Activated CD4-positive, alpha-beta T cell treated with anti-CD3 and anti-CD28 coated beads, Interleukin-2, Interleukin-6, amounts not matched to agents 100 ng/mL and 50 ng/mL, durations not matched to agents 16 hours and 8 hours (primary cell): ENCODE measurements at regions not wholly inside any gene's neighbourhood (a gene's known extent, or its start where the extent isn't known, plus 50 kb on each side); places are given as distances from the start of the nearest gene placed in this dataset.
A peak's percentile ranks its signal among the peaks of the same experiment; 100 is the strongest.
"Not testable (repeated sequence)": the region's sequence is repeated elsewhere in the genome, so short reads cannot be mapped to it uniquely, and the experiment has no call there.

Experiments used
- DNase-seq: peaks from one replicate; pipeline ENCODE4 v3.0.0-alpha.2; 2020

DNA sequence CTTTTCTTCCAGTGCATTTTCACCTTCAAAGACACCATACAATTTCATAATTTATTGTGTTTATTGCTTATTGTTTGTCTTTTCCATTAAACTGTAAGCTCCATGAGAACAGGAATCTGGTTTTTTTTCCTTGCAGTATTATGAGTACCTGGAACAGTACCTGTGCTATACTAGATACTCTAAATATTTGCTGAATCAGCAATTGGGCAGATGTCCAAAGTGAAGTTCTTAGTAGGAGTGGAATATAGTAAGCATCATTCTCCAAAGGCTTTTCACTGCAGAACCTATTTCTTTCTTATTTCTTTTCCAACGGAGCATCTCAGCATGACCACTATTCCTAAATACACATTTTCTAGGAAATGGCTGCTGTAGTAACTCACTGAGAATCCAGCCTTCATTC, 269.0 kb upstream of the CCL2 start:
- no peak for DNase-seq

DNA sequence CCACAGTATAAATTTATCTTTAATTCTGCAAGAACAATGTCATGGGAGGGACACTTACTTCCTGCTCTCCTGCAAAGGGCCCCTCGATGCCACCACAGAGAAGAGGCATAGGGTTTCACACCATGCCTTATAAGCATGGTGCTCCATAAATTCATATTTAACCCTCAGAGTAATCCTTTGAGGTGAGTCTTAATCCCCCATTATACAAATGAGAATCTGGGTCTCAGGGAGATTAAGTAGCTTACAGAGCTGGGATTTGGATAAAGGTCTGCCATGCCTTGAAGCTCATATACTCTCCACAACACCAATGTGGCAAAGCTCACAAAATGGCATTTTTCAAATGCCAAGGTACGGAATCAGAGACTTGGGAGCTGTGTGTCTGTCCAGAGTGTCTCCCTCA, 268.5 kb upstream of the CCL2 start:
- DNase-seq: no peak

DNA sequence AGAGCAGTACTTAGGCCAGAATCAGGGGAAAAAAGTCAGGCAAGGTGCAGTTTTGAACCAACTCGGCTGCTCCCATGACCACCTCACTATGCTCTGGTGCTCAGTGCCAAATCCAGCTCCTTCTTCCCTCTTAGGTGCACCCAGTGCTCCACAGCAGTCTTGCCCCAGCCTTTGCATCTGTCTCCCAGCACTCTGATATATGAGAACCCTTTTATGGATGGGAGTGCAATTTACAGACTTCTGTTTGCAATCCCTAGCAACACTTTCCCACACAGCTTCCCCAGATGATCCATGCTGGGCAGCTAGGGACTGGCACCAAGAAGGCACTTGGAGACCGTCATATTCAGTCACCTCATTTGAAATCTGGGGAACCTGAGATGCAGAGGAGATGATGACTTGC, 267.9 kb upstream of the CCL2 start:
- no peak for DNase-seq

DNA sequence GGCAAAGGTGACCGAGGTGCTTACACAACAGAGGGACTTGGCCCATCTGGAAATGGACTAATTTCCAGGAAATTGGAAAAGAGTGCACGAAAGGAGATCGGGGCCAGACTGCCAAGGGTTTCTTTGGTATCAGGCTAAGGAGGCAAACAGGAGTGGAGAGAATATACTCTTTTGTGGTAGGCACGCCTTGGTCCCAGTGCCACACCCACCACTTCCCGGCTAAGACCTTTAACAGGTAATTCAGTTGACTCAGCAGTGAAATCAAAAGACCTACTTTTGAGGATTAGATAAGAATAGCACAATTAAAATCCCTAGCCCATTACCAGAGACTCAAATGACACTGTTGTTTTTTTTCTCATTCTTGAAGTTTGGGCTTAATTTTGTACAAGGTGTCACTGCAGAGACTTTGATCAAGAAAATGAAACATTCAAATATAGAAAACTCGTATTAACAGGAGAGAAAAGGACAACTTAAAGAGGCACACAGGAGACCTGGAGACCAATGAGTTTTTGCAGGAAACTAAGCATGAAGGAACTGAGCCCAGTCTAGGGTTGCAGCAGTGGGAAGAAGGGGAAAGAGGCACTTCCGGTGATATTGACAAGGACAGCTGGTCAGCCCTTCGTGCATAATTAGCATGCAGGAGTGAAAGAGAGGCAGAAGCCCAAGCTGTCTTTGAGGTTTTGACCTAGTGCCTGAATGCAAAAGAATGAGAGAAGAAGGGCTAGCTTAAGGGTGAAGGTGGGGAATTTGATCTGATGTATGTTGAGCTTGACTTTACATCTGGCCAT, 265.5 kb upstream of the CCL2 start:
- DNase-seq: no peak

DNA sequence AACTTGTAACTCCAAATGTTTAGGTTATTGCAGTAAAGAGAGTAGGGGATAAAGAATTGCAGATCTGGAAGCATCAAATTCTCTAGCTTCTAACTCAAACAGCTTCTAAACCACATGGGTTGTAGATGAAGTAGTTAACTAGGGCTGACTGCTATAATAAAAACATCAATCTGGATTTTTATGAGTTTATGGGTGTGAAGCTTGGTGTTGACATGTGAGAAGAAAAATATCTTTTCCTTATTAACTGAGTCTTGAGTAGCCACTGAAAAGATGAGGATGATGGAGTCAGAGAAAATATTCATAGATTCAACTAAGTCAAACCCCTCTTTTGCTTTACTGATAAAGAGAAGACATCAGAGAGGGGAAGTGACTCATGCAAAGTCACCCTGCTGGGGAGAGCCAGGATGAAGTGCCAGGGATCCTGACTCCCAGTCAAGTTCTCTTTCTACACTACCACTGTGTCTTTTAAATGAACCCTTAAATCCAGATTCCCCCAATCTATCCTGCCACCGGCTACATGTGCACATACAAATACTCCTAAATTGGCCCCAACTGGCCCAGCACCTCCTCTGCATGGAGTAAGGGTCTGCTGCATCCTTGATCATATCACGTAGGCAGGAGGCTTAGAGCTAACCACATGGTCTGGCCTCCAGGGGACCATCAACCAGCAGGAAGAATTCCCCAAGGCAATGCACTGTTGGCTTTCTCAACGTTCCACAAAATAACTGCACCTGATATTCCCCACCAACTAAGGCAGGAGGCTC, 264.0 kb upstream of the CCL2 start:
- no peak for DNase-seq

DNA sequence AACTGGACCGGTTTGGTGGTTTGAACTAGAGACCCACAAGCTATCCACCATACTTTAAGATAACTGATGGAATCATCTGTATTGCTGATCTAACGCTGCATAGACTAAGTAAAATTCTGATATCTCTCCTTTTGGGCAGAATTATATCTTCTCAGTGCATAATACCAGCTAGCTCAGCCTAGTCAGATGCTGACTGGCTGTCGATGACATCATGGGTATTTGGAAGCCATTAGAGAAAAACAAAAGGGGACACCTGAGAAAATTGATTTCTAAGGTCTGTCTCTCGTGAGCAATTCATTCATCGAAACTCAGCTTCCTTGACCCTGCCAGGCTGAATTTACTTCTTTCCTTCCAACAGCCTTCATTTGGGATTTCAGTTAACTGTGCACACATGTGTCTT, 263.0 kb upstream of the CCL2 start:
- no peak for DNase-seq

DNA sequence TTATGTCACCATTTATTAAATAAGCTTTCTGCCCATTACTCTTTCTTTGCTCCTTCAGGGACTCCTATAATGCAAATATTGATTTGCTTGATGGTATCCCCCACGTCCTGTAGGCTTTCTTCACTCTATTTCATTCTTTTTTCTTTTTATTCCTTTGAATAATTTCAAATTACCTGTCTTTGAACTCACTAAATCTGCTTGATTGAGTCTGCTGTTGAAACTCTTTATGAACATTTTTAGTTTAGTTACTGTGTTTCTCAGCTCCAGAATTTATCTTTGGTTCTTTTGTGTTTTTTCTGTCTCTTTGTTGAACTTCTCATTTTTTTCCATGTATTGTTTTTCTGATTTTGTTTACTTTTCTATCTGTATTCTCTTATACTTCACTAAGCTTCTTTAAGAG, 254.4 kb upstream of the CCL2 start:
- no peak for DNase-seq

DNA sequence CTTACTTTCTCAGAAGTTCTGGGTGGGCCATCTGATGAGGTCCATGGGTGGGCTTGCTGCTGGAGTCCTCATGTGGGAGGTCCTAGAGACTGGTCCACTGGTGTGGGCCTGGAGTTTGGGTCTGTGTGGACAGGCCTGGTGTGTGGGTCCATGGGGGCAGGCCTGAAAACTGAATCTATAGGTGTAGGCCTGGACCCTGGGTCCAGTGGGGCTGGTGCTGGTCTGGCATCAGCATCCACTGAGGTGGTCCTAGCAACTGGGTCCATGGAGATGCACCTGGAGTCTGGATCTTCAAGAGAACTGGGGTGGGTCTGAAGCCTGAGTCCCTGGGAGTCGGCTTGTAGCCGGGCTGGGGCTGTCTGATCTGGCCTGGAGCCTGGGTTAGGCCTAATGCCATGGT, 253.8 kb upstream of the CCL2 start:
- DNase-seq: no peak

DNA sequence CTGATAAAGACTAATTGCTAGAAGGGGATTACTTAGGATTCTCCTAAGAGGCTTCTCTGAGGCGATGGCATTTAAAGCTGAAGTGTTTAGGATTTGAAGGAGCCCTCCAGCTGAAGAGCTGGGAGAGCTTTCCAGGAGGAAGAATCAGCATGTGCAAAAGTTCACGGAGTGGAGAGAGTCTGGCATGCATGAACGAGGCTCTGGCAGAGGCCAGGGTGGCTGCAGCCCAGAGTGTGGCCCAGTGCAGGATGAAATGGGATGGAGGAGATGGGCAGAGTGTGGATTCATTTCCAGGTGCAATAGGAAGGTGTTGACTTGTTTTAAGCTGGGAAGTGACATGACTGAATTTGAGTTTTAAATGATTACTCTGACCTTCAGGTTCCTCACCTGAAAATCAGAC, 249.0 kb upstream of the CCL2 start:
- DNase-seq: no peak

DNA sequence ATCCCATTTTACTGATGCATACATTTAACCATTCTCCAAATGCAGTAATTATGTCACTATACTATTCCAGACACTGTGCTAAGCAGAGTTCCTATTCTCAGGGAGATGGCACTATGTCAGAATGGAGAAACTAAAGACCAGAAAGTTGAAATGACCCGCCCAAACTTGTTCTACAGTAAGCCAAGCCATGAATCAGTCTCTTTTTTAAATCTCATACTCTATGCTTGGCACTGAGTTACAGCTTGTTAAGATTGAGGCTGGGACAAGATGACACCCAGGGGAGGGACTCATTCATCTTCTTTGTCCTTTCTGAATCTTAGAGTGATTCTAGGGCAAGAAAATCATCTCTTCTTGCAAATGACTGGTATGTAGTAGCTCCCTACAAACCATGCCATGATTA, 247.0 kb upstream of the CCL2 start:
- no peak for DNase-seq

DNA sequence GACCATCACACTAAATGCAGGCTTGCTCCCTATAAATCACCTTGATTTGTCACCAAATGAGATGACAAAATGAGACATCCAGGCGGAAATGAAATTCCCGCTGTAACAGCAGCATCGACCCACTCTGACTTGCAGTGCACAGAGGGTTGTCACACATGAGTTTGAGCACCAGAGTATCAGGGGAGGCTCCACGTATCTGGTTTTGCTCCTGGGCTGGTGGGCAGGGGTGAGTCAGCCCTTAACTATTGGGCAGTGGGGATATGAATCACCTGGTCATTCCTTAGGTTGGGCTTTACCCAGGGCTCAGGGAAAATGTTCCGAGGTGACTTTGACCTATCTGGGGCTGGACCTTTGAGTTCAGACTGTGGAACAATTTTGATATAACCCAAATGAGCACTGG, 245.2 kb upstream of the CCL2 start:
- no peak for DNase-seq

DNA sequence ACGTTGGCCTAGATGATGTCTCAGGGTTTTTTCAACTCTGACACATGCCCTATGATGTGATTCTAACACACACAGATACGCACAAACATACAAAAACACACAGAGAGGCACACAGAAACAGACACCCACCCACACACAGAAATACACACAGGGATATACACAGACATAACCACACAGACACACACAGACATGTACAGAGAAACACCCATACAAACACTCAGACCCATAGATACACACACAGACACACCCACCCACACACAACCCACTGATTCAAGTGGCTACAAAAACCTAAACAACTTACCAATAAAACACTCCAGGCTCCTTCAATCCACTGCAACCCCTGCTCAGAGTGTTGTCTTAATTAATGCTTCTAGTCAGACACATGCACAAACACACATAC, 244.6 kb upstream of the CCL2 start:
- DNase-seq: no peak

DNA sequence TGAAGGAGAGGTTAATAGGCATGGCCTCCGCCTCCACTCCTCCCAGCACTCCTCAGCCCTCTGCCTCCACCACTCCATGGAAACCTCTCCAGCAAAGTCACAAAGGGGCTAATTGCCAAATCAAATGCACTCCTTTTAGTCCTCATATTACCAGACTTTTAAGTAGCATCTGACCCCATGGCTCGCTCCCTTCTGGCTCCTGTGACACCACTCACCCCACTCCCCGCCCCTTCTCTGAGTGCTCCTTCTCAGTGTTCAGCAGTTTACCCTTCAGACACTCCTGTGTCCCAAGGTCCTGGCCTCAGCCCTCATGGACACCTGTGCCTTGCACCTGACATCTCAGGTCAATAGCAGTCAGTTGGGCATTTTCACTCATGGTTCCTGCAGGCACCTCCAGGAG, 243.5 kb upstream of the CCL2 start:
- no peak for DNase-seq

DNA sequence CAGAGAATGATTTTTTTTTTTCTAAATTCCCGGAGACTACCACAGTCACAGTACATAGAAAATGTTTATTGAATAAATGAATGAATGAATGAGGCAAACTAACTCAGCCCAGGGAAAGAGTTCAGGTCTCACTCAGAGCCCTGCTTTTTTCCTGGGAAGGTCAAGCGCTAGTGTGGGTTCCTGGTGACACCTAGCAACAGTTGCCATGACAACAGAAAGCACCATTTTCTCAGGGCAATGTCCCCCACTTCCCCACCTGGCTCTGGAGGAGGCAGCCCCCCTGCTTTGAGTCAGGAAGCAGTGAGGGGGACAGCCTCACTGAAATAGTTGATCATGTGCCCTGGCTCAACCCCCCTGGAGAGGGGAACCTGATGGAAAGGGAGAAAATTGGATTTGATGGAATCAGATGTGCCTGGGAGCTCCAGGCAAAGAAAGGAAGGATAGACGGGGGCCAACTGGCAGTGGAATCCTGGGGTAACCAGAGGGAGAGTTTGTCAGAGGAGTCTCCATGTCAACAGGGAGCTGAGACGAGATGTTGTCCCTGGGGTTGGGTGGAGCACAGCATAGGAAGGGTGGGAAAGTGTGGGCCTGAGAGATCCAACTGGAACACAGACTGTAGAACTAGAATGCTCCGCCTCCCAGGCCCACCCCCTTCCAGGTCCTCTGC, 242.2 kb upstream of the CCL2 start:
- no peak for DNase-seq

DNA sequence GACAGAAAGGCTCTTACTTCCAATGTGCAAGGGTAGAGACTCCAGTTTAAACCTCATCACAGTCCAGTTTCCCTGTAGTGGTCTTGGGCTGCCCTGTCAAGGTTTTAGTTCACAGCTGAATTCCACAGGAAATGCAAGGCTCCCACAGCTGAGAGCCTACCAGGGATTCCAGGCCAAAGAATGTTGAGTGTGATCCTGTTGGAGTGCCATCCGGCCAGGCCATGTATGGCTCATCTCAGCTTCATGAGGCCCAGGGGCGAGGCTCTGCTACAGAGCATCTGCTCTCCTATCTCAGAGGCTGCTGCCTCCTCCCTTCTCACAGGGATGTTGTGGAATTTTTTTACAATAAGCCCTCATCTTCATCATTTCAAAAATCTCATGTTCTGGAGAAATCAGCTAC, 239.8 kb upstream of the CCL2 start:
- no peak for DNase-seq

DNA sequence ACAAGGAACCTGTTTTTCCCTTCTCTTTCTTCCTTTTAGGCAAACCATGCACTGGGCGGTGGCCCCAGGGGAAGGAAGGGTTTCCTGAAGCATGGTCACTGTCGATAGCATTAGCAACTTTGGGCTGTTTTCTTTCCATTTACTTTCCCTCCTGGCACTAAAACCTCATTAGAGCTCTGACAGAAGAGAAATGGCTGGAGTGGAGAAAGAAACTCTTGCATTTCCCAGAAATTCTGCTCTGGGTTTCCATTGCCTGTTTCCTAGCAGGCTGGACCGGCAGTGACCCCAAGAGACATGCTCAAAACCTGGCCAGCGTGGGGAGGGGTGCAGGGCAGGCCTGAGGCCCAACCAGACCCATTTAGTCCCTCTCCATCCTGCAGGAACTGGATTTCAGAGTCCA, 230.7 kb upstream of the CCL2 start:
- DNase-seq: no peak

DNA sequence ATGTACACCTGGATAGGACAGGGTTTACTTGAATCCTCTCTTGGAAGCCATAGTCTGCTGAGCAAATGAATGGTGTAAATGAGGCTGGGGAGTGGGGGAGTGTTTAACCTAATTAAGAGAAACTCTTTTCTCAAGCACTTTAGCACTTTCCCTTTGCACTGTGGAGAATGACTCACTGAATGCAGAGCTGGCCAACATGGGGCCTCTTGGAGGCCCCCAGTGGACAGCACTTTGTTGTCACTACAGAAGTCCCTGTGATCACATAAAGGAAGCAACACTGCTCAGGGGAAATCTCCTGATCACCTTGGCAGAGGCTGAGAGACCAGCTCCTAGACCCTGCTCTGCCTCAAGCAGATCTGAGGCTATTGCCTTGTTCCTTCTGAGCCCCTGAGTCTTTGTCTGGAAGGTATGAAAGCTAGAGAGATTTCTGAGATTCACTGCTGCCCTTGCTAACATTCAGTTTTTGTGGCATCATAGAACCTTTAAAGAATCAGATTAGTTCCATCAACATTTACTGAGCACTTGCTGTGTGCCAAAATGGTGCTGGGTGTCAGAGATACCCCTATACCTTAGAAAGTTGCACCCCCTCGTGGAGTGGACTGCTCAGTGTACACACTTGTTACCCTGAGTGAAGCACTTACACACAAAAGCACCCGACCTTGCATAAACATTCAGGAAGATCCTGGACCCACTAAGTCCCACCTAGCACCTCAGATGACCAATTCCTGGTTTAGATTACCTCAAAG, 230.1 kb upstream of the CCL2 start:
- no peak for DNase-seq

DNA sequence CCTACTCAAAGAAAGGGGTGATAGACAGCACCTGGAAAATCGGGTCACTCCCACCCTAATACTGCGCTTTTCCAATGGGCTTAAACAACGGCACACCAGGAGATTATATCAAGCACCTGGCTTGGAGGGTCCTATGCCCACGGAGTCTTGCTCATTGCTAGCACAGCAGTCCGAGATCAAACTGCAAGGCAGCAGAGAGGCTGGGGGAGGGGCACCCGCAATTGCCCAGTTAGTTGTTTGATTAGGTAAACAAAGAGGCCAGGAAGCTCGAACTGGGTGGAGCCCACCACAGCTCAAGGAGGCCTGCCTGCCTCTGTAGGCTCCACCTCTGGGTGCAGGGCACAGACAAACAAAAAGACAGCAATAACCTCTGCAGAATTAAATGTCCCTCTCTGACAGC, 224.5 kb upstream of the CCL2 start:
- DNase-seq: not testable (repeated sequence)

DNA sequence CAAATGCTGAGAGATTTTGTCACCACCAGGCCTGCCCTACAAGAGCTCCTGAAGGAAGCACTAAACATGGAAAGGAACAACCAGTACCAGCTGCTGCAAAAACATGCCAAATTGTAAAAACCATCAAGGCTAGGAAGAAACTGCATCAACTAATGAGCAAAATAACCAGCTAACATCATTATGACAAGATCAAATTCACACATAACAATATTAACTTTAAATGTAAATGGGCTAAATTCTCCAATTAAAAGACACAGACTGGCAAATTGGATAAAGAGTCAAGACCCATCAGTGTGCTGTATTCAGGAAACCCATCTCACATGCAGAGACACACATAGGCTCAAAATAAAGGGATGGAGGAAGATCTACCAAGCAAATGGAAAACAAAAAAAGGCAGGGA, 222.8 kb upstream of the CCL2 start:
- DNase-seq: not testable (repeated sequence)

DNA sequence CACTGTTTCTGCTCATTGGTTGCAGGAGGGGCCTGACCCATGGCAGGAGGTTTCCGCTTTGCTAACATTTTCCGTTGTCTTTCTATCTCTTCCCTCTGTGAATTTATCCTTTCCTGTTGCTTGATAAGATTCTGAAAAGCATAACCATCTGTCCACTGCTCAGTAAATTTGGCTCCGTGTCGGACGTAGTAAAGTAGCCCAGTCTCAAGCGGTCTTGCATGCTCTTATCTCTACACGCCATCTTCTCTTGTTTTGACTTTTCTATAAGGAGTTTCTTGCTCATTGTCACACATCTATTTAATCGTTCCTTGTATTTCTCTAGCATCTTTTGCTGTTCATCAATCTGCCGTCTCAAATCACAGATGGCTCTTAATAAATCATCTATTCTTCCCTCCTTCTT, 216.3 kb upstream of the CCL2 start:
- not testable (repeated sequence) for DNase-seq

DNA sequence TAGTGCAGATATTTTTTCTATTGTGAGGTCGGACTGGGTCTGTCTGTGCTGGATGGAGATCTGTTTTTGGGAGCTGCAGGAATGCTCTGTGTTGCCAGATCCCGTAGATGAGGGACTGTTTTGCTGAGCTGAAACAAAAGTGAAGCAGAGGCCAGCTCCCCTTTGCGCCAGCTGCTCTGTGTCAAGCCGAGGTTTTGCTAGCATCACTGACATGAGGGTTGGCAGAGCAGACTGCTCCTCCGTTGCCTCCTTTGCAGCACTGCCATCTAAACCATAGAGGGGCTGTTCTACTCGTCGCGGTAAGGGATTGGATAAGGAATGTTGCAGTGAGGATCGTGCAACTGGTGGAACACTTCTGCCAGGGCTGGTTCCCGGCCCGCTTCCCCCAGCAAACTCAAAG, 215.9 kb upstream of the CCL2 start:
- DNase-seq: not testable (repeated sequence)

DNA sequence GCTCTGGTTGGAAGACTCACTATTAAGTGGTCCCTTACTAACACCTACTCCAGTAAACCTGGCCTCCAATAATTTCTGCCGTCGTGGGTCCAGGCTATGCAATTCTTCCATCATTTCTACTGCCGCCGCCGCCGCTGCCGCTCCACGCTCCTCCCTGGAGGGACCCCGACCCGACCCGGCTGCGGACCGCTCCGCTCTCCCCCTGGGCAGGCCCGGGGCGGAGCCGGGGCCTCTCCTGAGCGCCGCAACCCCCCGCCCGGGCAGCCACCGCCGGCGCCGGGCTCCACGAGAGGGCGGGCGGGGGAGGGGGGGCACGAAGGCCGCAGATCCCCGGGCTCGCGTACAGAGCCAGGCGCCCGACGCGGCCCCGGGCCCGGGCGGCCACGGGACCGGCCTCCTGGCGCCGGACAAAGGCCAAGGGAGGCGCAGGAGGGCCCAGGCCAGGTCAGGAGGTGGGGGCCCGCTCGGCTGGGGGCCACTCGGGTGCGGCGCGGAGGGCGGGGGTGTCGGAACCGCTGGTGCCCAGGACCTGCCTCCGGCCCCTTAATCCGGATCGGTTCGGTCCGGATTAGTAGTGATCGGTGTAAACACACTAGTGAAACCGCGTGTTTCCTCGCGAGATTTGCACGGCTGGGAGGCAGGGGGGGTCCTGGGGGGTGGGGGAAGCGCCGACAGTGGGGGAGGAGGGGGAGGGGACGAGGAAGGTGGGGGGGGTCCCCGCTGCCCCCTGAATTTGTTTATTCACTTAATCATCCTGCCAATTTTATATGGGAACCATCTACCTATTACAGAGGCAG, 215.1 kb upstream of the CCL2 start:
- peak; percentile 20 for DNase-seq

DNA sequence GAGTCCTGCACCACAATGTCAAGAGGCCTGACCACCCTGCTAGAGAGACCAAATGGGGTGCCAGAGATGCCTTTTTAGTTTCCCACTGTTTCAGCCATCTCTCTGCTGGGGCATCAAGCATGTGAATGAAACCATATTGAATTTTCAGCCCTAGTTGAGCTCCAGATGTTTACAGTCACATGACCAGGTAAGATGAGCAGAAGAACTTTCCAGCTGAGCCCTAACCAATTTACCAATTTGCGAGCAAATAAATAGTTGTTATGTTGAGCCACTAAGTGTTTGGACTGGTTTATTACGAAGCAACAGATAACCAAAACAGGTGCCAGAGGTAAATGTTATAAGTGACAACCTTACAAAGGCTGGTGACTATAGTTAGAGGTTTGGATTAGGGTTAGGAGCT, 209.1 kb upstream of the CCL2 start:
- DNase-seq: no peak
